ENCODE measurements at regions not wholly inside any gene's neighbourhood (a gene's known extent, or its start where the extent isn't known, plus 50 kb on each side); places are given as distances from the start of the nearest gene placed in this dataset.

- H3K4me3 Mint-ChIP-seq = no peak overlapping the region
- Histone ChIP-seq H3K9me3 (ENCODE audit: low read depth) (no peaks in the 10 kb centered on the region), H3K4me1 (no peaks in the 10 kb centered on the region), H3K4me3 (no peak overlapping the region), H3K36me3 (no peaks in the 10 kb centered on the region), H3K79me2 (ENCODE audit: low read depth) (no peaks in the 10 kb centered on the region), H2AFZ (replicated peaks) (no peak overlapping the region), H3F3A (ENCODE audit: low read depth) (no peaks in the 10 kb centered on the region), H3K27me3 (no peaks in the 10 kb centered on the region), H3K27ac (no peak overlapping the region), H3K4me2 (no peak overlapping the region), H4K20me1 (ENCODE audit: low read depth) (no peaks in the 10 kb centered on the region), H3K9ac (no peak overlapping the region)
- peaks cover 17% of the 10 kb centered on the region for H3K4me1 Mint-ChIP-seq
- TF ChIP-seq EZH2 (IDR thresholded peaks at IDR 0.05) (no peak), CTCF (IDR thresholded peaks at IDR 0.05) (no peak), EZH2phosphoT487 (IDR thresholded peaks at IDR 0.05) (no peak)
- no peaks in the 10 kb centered on the region for H3K36me3 Mint-ChIP-seq
- no peaks in the 10 kb centered on the region for H3K27me3 Mint-ChIP-seq (ENCODE audit: insufficient read depth, low read depth)
- H3K27ac Mint-ChIP-seq = no peak overlapping the region
- DNase-seq (ENCODE audit: low spot score) = no peak
- H3K9me3 Mint-ChIP-seq = no peaks in the 10 kb centered on the region
Measured at GRCh38 chr6:23280437-23280836, 711.1 kb downstream of the HDGFL1 start.

GRCh38 chr6:23282252-23283021 lies 713.1 kb downstream of the HDGFL1 start:
- DNase-seq (ENCODE audit: low spot score) = no peak
- Histone ChIP-seq H3K79me2 (ENCODE audit: low read depth) (no peaks in the 10 kb centered on the region), H2AFZ (replicated peaks) (peak overlapping the region; percentile 34), H3K4me1 (no peaks in the 10 kb centered on the region), H3K9me3 (ENCODE audit: low read depth) (no peaks in the 10 kb centered on the region), H3K36me3 (no peaks in the 10 kb centered on the region), H3K4me2 (no peak overlapping the region), H3K4me3 (no peak overlapping the region), H3F3A (ENCODE audit: low read depth) (no peaks in the 10 kb centered on the region), H3K27ac (no peak overlapping the region), H4K20me1 (ENCODE audit: low read depth) (no peaks in the 10 kb centered on the region), H3K9ac (no peak overlapping the region), H3K27me3 (no peaks in the 10 kb centered on the region)
- no peaks in the 10 kb centered on the region for H3K36me3 Mint-ChIP-seq
- no peak for TF ChIP-seq EZH2phosphoT487 (IDR thresholded peaks at IDR 0.05)
- TF ChIP-seq CTCF (IDR thresholded peaks at IDR 0.05) = no peak
- TF ChIP-seq EZH2 (IDR thresholded peaks at IDR 0.05) = no peak
- H3K27me3 Mint-ChIP-seq (ENCODE audit: insufficient read depth, low read depth) = no peaks in the 10 kb centered on the region
- peaks cover 16% of the 10 kb centered on the region for H3K4me1 Mint-ChIP-seq
- H3K27ac Mint-ChIP-seq = no peak overlapping the region
- H3K4me3 Mint-ChIP-seq = no peak overlapping the region
- H3K9me3 Mint-ChIP-seq = no peaks in the 10 kb centered on the region

- no peaks in the 10 kb centered on the region for H3K4me1 Mint-ChIP-seq
- no peaks in the 10 kb centered on the region for H3K9me3 ChIP-seq (ENCODE audit: low read depth)
- H3K4me3 ChIP-seq = no peak overlapping the region
- H3F3A ChIP-seq (ENCODE audit: low read depth) = no peaks in the 10 kb centered on the region
- H3K27me3 Mint-ChIP-seq (ENCODE audit: insufficient read depth, low read depth) = peaks cover 2% of the 10 kb centered on the region
- TF ChIP-seq EZH2phosphoT487 (IDR thresholded peaks at IDR 0.05) = no peak
- no peak for TF ChIP-seq CTCF (IDR thresholded peaks at IDR 0.05)
- no peak for TF ChIP-seq EZH2 (IDR thresholded peaks at IDR 0.05)
- no peaks in the 10 kb centered on the region for H3K4me1 ChIP-seq
- no peaks in the 10 kb centered on the region for H3K36me3 Mint-ChIP-seq
- H3K79me2 ChIP-seq (ENCODE audit: low read depth) = no peaks in the 10 kb centered on the region
- H3K9ac ChIP-seq = no peak overlapping the region
- H4K20me1 ChIP-seq (ENCODE audit: low read depth) = no peaks in the 10 kb centered on the region
- H3K27ac Mint-ChIP-seq = no peak overlapping the region
- H3K27me3 ChIP-seq = no peaks in the 10 kb centered on the region
- H3K36me3 ChIP-seq = no peaks in the 10 kb centered on the region
- DNase-seq (ENCODE audit: low spot score) = no peak
- H2AFZ ChIP-seq (replicated peaks) = no peak overlapping the region
- H3K4me3 Mint-ChIP-seq = no peak overlapping the region
- no peak overlapping the region for H3K4me2 ChIP-seq
- no peaks in the 10 kb centered on the region for H3K9me3 Mint-ChIP-seq
- no peak overlapping the region for H3K27ac ChIP-seq
Measured at GRCh38 chr6:23293653-23294052, 724.3 kb downstream of the HDGFL1 start.

Measured in neural progenitor cell (in vitro differentiated cells).